Caco-2 (cell line): ENCODE measurements at regions not wholly inside any gene's neighbourhood (a gene's known extent, or its start where the extent isn't known, plus 50 kb on each side); places are given as distances from the start of the nearest gene placed in this dataset.

ENCODE experiments used
- BruUV-seq: library from RNA; stranded (reverse); fragments of 400-500 nt; replicated peaks from 2 replicates; lab custom pipeline; 2021; lab: Mats Ljungman, UMichigan
- CTCF ChIA-PET: fragments of 300-600 bp; sonication (Branson Sonifier 250); formaldehyde crosslinking; loops from one replicate; lab custom pipeline; 2022; ENCODE audit warnings: antibody characterized with exemption; lab: Charles Lee
- POLR2A ChIA-PET: fragments of 300-600 bp; sonication (Branson Sonifier 250); formaldehyde crosslinking; loops from one replicate; lab custom pipeline; 2022; ENCODE audit warnings: antibody characterized with exemption; lab: Charles Lee
- DNase-seq, 2 experiments: peaks; one replicate each; pipeline versions ENCODE4 v3.0.0 to v3.0.0-alpha.2; 2020 to 2022
- H3K27me3 ChIP-seq: replicated peaks from 2 replicates; pipeline ENCODE4 v1.6.0; 2011; ENCODE audit warnings: low read length; ENCODE audit not compliant: control insufficient read depth, insufficient read depth
- H3K36me3 ChIP-seq: 2 replicates; pipeline ENCODE4 v1.5.1; 2011; ENCODE audit warnings: low read length; ENCODE audit not compliant: control insufficient read depth, insufficient read depth
- H3K4me1 ChIP-seq: fragments of 250-450 bp; sonication (Bioruptor Pico); 2 replicates; pipeline ENCODE4 v1.5.1; 2020; ENCODE audit warnings: mild to moderate bottlenecking
- H3K4me3 ChIP-seq: 2 replicates; pipeline ENCODE4 v1.5.1; 2011; ENCODE audit warnings: low read depth, mild to moderate bottlenecking, control low read depth, low read length
- H3K9me3 ChIP-seq: fragments of 250-450 bp; sonication (Bioruptor Pico); 2 replicates; pipeline ENCODE4 v1.5.1; 2020; ENCODE audit warnings: mild to moderate bottlenecking, moderate library complexity
- H3K27ac Mint-ChIP-seq: one replicate; pipeline ENCODE4 v1.8.0; 2022; ENCODE audit warnings: mixed read lengths; ENCODE audit not compliant: unreplicated experiment
- H3K27me3 Mint-ChIP-seq: one replicate; pipeline ENCODE4 v1.8.0; 2022; ENCODE audit warnings: mixed read lengths; ENCODE audit not compliant: insufficient read depth, unreplicated experiment
- H3K36me3 Mint-ChIP-seq: one replicate; pipeline ENCODE4 v1.8.0; 2022; ENCODE audit warnings: mild to moderate bottlenecking, mixed read lengths; ENCODE audit not compliant: insufficient read depth, unreplicated experiment
- H3K4me1 Mint-ChIP-seq: one replicate; pipeline ENCODE4 v1.8.0; 2022; ENCODE audit warnings: low read depth, mixed read lengths; ENCODE audit not compliant: unreplicated experiment
- H3K4me3 Mint-ChIP-seq: one replicate; pipeline ENCODE4 v1.8.0; 2022; ENCODE audit warnings: mild to moderate bottlenecking, moderate library complexity, mixed read lengths; ENCODE audit not compliant: unreplicated experiment
- H3K9me3 Mint-ChIP-seq: one replicate; pipeline ENCODE4 v1.8.0; 2022; ENCODE audit warnings: mixed read lengths; ENCODE audit not compliant: unreplicated experiment
- intact Hi-C: fragments of 100-400 bp; cut with micrococcal nuclease; formaldehyde crosslinking; loops from one replicate; pipeline ENCODE4 v1.10.0; 2022; ENCODE audit not compliant: unreplicated experiment
- TF ChIP-seq, protein P1 (sequence below), 2 experiments: fragments of 200-600 bp in 1 of 2; IDR thresholded peaks; 1 replicate in 1 of 2; 2 replicates in 1 of 2; pipeline versions ENCODE4 v1.5.1 to v1.8.0; 2011 to 2022; ENCODE audit warnings: antibody characterized with exemption in 1 of 2, control low read depth in 1 of 2, inconsistent platforms in 1 of 2, low read depth in 1 of 2, low read length in 1 of 2, mild to moderate bottlenecking in 1 of 2, moderate library complexity in 1 of 2; ENCODE audit not compliant: insufficient read depth in 1 of 2, severe bottlenecking in 1 of 2, unreplicated experiment in 1 of 2

DNA sequence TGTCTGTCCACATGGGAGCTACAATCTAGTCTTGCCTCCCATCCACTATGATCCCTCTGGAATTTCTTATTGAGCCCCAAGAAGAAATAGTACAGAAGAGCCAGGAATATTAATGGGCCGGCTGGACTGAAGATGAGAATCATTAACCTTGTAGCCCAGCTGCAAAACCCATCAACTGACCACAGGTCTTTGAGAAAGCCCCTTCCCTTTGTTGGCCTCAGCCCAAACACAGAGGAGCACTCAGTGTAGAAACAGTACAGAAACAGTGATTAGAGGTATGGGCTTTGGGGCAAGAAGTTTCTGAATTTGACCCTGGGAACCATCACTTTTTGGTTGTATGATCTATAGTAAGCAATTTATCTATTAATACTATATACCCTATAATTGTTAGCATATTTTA lies 76.8 kb upstream of the RAB40AL start:
- no peak overlapping the region for H3K4me3 Mint-ChIP-seq
- Histone ChIP-seq H3K27me3 (no peaks in the 10 kb centered on the region), H3K36me3 (no peaks in the 10 kb centered on the region), H3K9me3 (no peaks in the 10 kb centered on the region), H3K4me1 (no peaks in the 10 kb centered on the region), H3K4me3 (no peak overlapping the region)
- ChIA-PET POLR2A (no interaction called here), CTCF (no interaction called here)
- H3K9me3 Mint-ChIP-seq: no peaks in the 10 kb centered on the region
- no peaks in the 10 kb centered on the region for H3K27me3 Mint-ChIP-seq
- DNase-seq: no peak
- no peaks in the 10 kb centered on the region for H3K36me3 Mint-ChIP-seq
- H3K4me1 Mint-ChIP-seq: no peaks in the 10 kb centered on the region
- no peak overlapping the region for H3K27ac Mint-ChIP-seq
- intact Hi-C loops: loop anchor here (10.0 kb wide), 2 partner anchors 135 to 345 kb away; partner anchors contain the start of genes GPRASP3 and TMSB15A
- TF ChIP-seq, protein P1, sequence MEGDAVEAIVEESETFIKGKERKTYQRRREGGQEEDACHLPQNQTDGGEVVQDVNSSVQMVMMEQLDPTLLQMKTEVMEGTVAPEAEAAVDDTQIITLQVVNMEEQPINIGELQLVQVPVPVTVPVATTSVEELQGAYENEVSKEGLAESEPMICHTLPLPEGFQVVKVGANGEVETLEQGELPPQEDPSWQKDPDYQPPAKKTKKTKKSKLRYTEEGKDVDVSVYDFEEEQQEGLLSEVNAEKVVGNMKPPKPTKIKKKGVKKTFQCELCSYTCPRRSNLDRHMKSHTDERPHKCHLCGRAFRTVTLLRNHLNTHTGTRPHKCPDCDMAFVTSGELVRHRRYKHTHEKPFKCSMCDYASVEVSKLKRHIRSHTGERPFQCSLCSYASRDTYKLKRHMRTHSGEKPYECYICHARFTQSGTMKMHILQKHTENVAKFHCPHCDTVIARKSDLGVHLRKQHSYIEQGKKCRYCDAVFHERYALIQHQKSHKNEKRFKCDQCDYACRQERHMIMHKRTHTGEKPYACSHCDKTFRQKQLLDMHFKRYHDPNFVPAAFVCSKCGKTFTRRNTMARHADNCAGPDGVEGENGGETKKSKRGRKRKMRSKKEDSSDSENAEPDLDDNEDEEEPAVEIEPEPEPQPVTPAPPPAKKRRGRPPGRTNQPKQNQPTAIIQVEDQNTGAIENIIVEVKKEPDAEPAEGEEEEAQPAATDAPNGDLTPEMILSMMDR (IDR thresholded peaks at IDR 0.05; ENCODE audit: insufficient read depth in 1 of 2, low read depth in 1 of 2, low read length in 1 of 2, severe bottlenecking in 1 of 2, unreplicated experiment in 1 of 2): no peak
- BruUV-seq: no TSS peak

DNA sequence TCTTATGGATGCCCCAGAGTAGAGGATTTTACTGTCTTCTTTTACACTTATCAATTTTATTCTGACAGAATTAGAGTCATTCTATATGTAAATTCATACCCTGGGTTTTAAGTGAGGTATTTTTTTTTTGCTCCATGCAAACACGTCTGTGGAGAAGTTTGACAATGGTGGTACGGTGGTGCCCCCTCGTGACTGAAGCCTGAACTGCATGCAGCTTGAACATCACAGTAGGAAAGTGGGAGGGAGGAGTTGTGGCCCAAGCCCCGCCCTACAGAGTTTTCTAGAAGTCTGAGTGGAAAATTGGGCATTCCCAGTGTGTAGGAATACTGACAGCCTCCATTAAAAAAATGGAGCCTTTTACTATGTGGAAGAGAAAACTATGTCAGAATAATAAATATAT lies 73.3 kb upstream of the RAB40AL start:
- no peaks in the 10 kb centered on the region for H3K9me3 ChIP-seq
- no peaks in the 10 kb centered on the region for H3K36me3 ChIP-seq
- H3K27ac Mint-ChIP-seq: no peak overlapping the region
- DNase-seq: peak; percentile 73 to 82
- TF ChIP-seq, protein P1 (IDR thresholded peaks at IDR 0.05; ENCODE audit: insufficient read depth in 1 of 2, low read depth in 1 of 2, low read length in 1 of 2, severe bottlenecking in 1 of 2, unreplicated experiment in 1 of 2): peak; percentile 56 to 67
- H3K4me1 Mint-ChIP-seq: no peaks in the 10 kb centered on the region
- no peaks in the 10 kb centered on the region for H3K4me1 ChIP-seq
- no peaks in the 10 kb centered on the region for H3K36me3 Mint-ChIP-seq
- H3K27me3 Mint-ChIP-seq: no peaks in the 10 kb centered on the region
- CTCF ChIA-PET: interaction anchor here (0.6 to 1.2 kb wide), 4 partner anchors 37 to 514 kb away, joined by 3 to 5 read pairs (median 4); no protein-coding TSS in a partner anchor
- intact Hi-C loops: loop anchor here (10.0 kb wide), 2 partner anchors 139 to 349 kb away; partner anchors contain the start of genes GPRASP3 and TMSB15A
- no peak overlapping the region for H3K4me3 Mint-ChIP-seq
- POLR2A ChIA-PET: interaction anchor here (0.5 kb wide), 1 partner anchor 104 kb away, joined by 4 read pairs; no protein-coding TSS in a partner anchor
- H3K4me3 ChIP-seq: no peak overlapping the region
- no peaks in the 10 kb centered on the region for H3K27me3 ChIP-seq
- no peaks in the 10 kb centered on the region for H3K9me3 Mint-ChIP-seq
- BruUV-seq: no TSS peak

DNA sequence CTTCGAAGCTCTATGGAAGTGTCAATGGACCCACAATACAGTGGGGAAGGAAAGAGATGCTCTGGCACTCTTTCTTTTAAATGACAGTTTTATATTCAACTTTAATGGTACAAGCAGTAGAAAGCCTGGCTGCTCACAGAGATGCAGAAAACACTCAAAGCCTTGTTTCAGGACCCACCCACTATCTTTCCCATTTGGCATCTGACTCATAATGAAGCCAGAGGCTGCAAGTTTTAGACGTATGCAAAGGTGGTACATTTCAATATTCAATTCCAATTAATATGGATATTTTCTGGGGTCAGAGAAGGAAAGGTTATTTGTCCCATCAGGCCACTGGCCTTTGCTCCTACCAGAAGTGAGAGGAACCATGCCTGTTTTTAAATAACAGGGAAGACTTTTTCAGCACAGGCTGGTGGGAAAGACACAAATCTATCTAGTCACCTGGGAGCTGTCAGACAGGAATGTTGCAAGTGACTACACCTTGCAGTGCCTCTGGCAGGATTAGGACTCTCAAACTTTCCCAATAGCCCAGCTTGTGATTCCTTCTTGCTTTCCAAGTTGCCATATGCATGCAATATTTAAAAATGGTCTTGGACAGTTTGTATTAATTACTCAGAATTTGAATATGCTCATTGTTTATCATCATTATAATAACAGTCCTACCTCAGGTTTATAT lies 70.0 kb upstream of the RAB40AL start:
- ChIA-PET CTCF (no interaction called here), POLR2A (no interaction called here)
- DNase-seq: no peak
- H3K27ac Mint-ChIP-seq: no peak overlapping the region
- no peaks in the 10 kb centered on the region for H3K4me1 ChIP-seq
- H3K4me3 Mint-ChIP-seq: no peak overlapping the region
- no peaks in the 10 kb centered on the region for H3K9me3 ChIP-seq
- no peaks in the 10 kb centered on the region for H3K36me3 Mint-ChIP-seq
- H3K9me3 Mint-ChIP-seq: no peaks in the 10 kb centered on the region
- TF ChIP-seq, protein P1 (IDR thresholded peaks at IDR 0.05; ENCODE audit: insufficient read depth in 1 of 2, low read depth in 1 of 2, low read length in 1 of 2, severe bottlenecking in 1 of 2, unreplicated experiment in 1 of 2): no peak
- no peaks in the 10 kb centered on the region for H3K36me3 ChIP-seq
- H3K27me3 ChIP-seq: no peaks in the 10 kb centered on the region
- H3K27me3 Mint-ChIP-seq: no peaks in the 10 kb centered on the region
- H3K4me3 ChIP-seq: no peak overlapping the region
- no peaks in the 10 kb centered on the region for H3K4me1 Mint-ChIP-seq
- no TSS peak for BruUV-seq
- intact Hi-C loops: loop anchor here (10.0 kb wide), 2 partner anchors 142 to 352 kb away; partner anchors contain the start of genes GPRASP3 and TMSB15A
